Neural cell (in vitro differentiated cells): ENCODE measurements at regions not wholly inside any gene's neighbourhood (a gene's known extent, or its start where the extent isn't known, plus 50 kb on each side); places are given as distances from the start of the nearest gene placed in this dataset.

Experiments
- CTCF ChIP-seq: fragments of 450-650 bp; IDR thresholded peaks from 2 replicates; pipeline ENCODE4 v1.5.1; 2014; ENCODE audit warnings: antibody characterized with exemption, mild to moderate bottlenecking, moderate library complexity; ENCODE audit not compliant: poor library complexity, severe bottlenecking
- EP300 ChIP-seq: fragments of 450-650 bp; conservative IDR thresholded peaks from 2 replicates; pipeline ENCODE4 v1.6.1; 2014; ENCODE audit warnings: antibody characterized with exemption, mild to moderate bottlenecking, moderate library complexity; ENCODE audit not compliant: poor library complexity, severe bottlenecking
- EZH2 ChIP-seq: fragments of 200-600, 300-800 bp; shearing (Covaris generic), sonication (generic); IDR thresholded peaks from 2 replicates; pipeline ENCODE4 v1.6.1; 2014; ENCODE audit warnings: antibody characterized with exemption, low read length, borderline replicate concordance, mild to moderate bottlenecking; ENCODE audit not compliant: insufficient read depth, poor library complexity, severe bottlenecking
- POLR2AphosphoS5 ChIP-seq: IDR thresholded peaks from 2 replicates; pipeline ENCODE4 v1.6.1; 2012
- RAD21 ChIP-seq: fragments of 450-650 bp; conservative IDR thresholded peaks from 2 replicates; pipeline ENCODE4 v1.6.1; 2014; ENCODE audit warnings: antibody characterized with exemption, mild to moderate bottlenecking, moderate library complexity
- SMC3 ChIP-seq: fragments of 450-650 bp; conservative IDR thresholded peaks from 2 replicates; pipeline ENCODE4 v1.6.1; 2014; ENCODE audit warnings: antibody characterized with exemption, mild to moderate bottlenecking, moderate library complexity; ENCODE audit not compliant: poor library complexity

- TF ChIP-seq EZH2 = no peak
- TF ChIP-seq CTCF = no peak
- no peak for TF ChIP-seq SMC3
- TF ChIP-seq RAD21 = no peak
- TF ChIP-seq POLR2AphosphoS5 = no peak
- TF ChIP-seq EP300 = no peak
Measured at GRCh38 chr6:86147311-86147710, 504.6 kb upstream of the SYNCRIP start.
